Ectodermal cell (in vitro differentiated cells): ENCODE measurements at regions not wholly inside any gene's neighbourhood (a gene's known extent, or its start where the extent isn't known, plus 50 kb on each side); places are given as distances from the start of the nearest gene placed in this dataset.

Experiments
- H3K27ac ChIP-seq: 2 replicates; pipeline ENCODE4 v1.7.0; 2013; ENCODE audit warnings: mild to moderate bottlenecking, low read depth, low read length; ENCODE audit not compliant: insufficient read depth, poor library complexity, severe bottlenecking
- H3K27me3 ChIP-seq: 2 replicates; pipeline ENCODE4 v1.7.0; 2013; ENCODE audit warnings: mild to moderate bottlenecking, low read length; ENCODE audit not compliant: insufficient read depth, control insufficient read depth, poor library complexity, severe bottlenecking
- H3K36me3 ChIP-seq: one replicate; pipeline ENCODE4 v1.7.0; 2013; ENCODE audit warnings: low read length; ENCODE audit not compliant: control insufficient read depth, insufficient read depth
- H3K4me1 ChIP-seq: one replicate; pipeline ENCODE4 v1.7.0; 2013; ENCODE audit warnings: low read length; ENCODE audit not compliant: control insufficient read depth, insufficient read depth
- H3K4me3 ChIP-seq: 2 replicates; pipeline ENCODE4 v1.7.0; 2013; ENCODE audit warnings: low read depth, low read length, control low read depth; ENCODE audit not compliant: insufficient read depth
- H3K9me3 ChIP-seq: 2 replicates; pipeline ENCODE4 v1.7.0; 2013; ENCODE audit warnings: mild to moderate bottlenecking, low read length, moderate library complexity; ENCODE audit not compliant: control insufficient read depth
- WGBS, 2 experiments: methylation state at CpG; one replicate each; pipeline ENCODE4 v1.1.7; 2013; ENCODE audit warnings: missing lambda C conversion rate in 2 of 2; 5-methylcytosine and 5-hydroxymethylcytosine counted together

DNA sequence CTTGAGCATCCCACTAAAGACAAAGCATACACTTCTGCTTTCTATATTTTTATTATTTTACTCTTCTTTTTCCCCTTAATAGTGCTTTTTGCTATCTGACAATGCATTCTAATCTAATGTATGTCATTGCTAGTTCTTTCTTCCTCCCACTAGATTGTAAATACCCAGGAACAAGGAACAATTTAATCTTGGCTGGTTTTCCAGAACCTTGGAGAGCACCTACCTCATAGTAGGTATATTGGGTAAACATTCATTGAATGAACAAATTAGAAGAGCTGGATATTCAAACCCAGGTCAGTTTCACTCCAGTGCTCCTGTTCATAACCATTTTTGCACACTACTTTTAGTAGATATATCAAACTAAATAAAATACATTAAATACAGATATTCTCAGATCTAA lies 1617.6 kb upstream of the SLC10A2 start:
- Histone ChIP-seq H3K4me3 (no peak overlapping the region), H3K9me3 (no peaks in the 10 kb centered on the region), H3K36me3 (no peaks in the 10 kb centered on the region), H3K27ac (no peak overlapping the region), H3K27me3 (no peaks in the 10 kb centered on the region), H3K4me1 (no peaks in the 10 kb centered on the region)

DNA sequence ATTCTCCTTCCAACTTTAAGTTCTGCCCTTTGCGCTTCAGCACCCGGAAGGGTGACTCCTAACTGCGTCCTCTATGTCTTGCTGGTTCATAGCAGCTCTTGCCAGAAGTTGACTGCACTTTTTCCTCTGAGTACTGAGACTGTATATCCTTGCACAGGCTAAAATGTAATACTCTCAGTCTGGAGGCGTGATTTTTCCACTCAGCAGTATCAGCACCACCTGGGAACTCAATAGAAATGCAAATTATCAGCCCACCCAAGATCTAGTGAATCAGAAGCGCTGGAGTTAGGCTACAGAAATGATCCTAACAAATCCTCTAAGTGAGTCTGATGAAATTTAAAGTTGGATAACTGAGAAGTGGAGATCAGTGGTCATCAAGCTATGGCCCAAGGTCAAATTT lies 1611.9 kb upstream of the SLC10A2 start:
- no peaks in the 10 kb centered on the region for H3K27me3 ChIP-seq
- no peaks in the 10 kb centered on the region for H3K9me3 ChIP-seq
- H3K4me1 ChIP-seq, result no peaks in the 10 kb centered on the region
- H3K36me3 ChIP-seq, result no peaks in the 10 kb centered on the region
- WGBS, 2 experiments, result 92 to 96% methylated on average over 5 of the region's 5 CpGs
- H3K27ac ChIP-seq, result no peak overlapping the region
- no peak overlapping the region for H3K4me3 ChIP-seq

DNA sequence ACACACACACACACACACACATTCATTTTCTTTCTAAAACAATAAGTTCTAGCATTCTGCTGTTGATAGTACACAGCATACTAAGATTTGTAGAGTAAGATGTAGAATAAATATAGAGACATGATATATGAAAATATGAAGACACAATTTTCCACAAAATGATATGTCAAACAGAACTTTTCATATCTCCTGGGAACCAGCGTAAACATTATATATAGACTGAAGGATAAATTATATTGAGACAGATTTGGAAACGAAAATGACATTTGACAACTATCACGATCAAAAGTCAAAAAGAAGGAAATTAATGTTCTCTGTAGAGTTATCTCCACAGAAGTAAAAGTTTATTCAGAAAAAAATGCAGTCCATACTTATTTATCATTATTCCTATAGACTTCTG lies 1605.7 kb upstream of the SLC10A2 start:
- 93% methylated on average over 3 of the region's 3 CpGs; no CpG with 5 or more reads in 1 of the 2 experiments for WGBS, 2 experiments
- H3K27ac ChIP-seq, result no peak overlapping the region

DNA sequence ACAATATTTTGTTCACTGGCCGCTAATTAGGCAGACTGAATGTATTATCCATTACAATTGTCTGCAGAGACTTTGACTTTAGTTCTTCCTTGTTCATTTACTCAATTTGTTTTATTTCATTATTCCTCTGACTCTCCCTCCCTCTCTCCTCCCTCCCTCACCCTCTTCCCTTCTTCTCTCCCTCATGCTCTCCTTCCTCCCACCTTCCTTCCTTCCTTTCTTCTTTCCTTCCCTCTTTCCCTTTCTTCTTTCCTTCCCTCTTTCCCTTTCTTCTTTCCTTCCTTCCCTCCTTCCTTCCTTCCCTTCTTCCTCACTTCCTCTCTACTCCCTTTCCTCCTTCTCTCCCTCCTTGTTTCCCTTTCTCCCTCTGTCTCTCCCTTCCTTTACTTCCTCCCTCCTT lies 1591.0 kb upstream of the SLC10A2 start:
- H3K27me3 ChIP-seq, result no peaks in the 10 kb centered on the region
- H3K4me3 ChIP-seq, result no peak overlapping the region
- no peaks in the 10 kb centered on the region for H3K9me3 ChIP-seq
- H3K27ac ChIP-seq, result no peak overlapping the region
- no peaks in the 10 kb centered on the region for H3K4me1 ChIP-seq
- no peaks in the 10 kb centered on the region for H3K36me3 ChIP-seq
- 95% methylated on average over 1 of the region's 1 CpG for WGBS, 2 experiments

More for the DNA sequence above, 1605.7 kb upstream of the SLC10A2 start:
- no peaks in the 10 kb centered on the region for H3K27me3 ChIP-seq
- H3K9me3 ChIP-seq, result no peaks in the 10 kb centered on the region
- no peaks in the 10 kb centered on the region for H3K36me3 ChIP-seq
- no peaks in the 10 kb centered on the region for H3K4me1 ChIP-seq
- H3K4me3 ChIP-seq, result no peak overlapping the region

DNA sequence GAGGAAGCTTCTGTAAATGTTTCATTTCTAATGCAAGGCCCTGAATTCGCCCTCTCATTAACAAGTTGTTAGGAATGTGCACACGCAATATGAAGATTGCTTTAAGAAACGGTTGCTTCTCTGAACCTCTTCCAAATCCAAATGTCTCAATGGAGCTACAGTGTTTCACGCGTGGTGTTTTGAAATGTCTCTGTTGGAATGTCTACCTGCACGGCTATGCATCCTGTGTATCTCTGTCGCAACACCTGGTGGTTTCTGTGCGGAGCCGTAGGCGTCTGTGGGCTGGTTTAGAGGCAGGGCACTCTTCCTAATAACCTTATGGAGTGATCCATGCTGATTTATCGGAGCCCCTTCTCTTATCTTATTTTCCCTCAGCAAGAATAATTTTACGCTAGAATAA lies 1584.2 kb upstream of the SLC10A2 start:
- Histone ChIP-seq H3K9me3 (no peaks in the 10 kb centered on the region), H3K4me1 (no peaks in the 10 kb centered on the region), H3K36me3 (no peaks in the 10 kb centered on the region), H3K27ac (no peak overlapping the region), H3K27me3 (no peaks in the 10 kb centered on the region), H3K4me3 (no peak overlapping the region)
- WGBS, 2 experiments, result 95% methylated on average over 10 to 12 of the region's 12 CpGs

DNA sequence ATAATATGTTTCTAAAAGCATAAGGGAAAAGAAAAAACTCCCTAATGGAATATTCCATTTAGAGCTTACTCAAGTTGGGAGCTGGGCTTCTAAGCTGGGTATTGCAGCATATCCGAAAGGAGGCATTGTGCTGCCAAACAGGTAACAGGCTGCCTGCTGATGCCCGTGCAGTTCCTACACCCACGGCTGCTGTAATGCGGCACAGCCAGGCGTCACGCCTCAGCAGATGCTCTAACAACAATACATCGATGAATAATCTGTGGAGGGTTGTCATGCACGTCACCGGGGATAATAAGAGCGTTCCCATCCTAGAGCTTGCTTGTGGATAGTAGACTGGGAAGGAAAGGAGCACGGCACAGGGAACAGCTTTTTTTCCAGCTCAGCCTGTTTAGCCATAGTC lies 1582.1 kb upstream of the SLC10A2 start:
- Histone ChIP-seq H3K4me3 (no peak overlapping the region), H3K27me3 (no peaks in the 10 kb centered on the region), H3K36me3 (no peaks in the 10 kb centered on the region), H3K9me3 (no peaks in the 10 kb centered on the region), H3K4me1 (no peaks in the 10 kb centered on the region), H3K27ac (no peak overlapping the region)
- 93 to 95% methylated on average over 11 of the region's 11 CpGs for whole genome bisulfite sequencing, 2 experiments

DNA sequence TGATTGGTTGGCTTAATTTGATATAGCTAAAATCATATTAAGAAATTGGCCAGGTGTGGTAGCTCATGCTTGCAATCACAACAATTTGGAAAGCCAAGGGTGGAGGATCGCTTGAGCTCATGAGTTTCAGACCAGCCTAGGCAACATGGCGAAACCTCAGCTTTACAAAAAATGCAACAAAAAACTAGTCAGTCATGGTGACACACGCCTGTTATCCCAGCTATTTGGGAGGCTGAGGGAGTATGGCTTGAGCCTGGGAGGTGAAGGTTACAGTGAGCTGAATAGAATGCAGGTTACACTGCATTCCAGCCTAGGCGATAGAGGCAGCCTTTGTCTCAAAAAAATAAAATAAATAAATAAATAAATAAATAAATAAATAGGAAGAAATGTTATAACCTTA lies 1579.6 kb upstream of the SLC10A2 start:
- Histone ChIP-seq H3K9me3 (no peaks in the 10 kb centered on the region), H3K27me3 (no peaks in the 10 kb centered on the region), H3K27ac (no peak overlapping the region), H3K4me1 (no peaks in the 10 kb centered on the region), H3K4me3 (no peak overlapping the region), H3K36me3 (no peaks in the 10 kb centered on the region)
- WGBS, 2 experiments, result 89 to 96% methylated on average over 3 of the region's 4 CpGs

DNA sequence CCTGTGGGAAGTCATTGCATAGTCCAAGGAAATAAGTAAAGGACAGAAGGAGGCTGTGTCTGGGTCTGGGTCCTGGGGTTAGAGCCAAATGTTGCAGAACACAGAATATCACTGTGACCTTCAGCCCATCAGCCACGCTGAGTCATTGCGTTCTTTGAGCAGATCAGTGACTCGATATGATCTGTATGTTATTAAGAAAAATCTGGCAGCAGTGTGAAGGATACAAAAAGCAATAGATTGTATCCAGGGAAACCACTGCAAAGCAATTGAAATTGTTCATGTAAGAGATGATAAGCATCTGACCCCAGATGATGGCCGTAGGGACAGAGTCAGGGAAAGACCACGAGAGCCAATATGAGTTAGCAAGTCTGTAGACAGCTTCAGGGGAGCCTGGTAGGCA lies 1575.1 kb upstream of the SLC10A2 start:
- WGBS, 2 experiments, result 95 to 97% methylated on average over 5 of the region's 5 CpGs
- H3K27me3 ChIP-seq, result no peaks in the 10 kb centered on the region
- H3K4me3 ChIP-seq, result no peak overlapping the region
- H3K9me3 ChIP-seq, result no peaks in the 10 kb centered on the region
- no peaks in the 10 kb centered on the region for H3K36me3 ChIP-seq
- H3K27ac ChIP-seq, result no peak overlapping the region
- H3K4me1 ChIP-seq, result no peaks in the 10 kb centered on the region

DNA sequence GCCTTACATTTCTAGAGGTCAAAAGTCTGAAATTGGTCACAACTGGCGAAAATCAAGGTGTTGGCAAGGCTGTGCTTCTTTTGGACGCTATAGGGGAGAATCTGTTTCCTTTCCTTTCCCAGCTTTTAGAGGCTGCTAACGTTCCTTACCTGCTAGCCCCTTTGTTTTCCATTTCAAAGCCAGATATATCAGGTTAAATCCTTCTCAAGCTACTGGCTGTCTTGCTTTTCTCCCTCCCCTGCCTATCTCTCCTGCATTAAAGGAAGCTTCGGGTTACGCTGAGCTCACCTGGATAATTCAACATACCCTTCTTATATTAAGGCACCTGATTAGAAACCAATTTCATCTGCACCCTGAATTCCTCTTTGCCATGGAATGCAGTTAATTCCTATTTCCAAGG lies 1569.7 kb upstream of the SLC10A2 start:
- Histone ChIP-seq H3K9me3 (no peaks in the 10 kb centered on the region), H3K27me3 (no peaks in the 10 kb centered on the region), H3K4me3 (no peak overlapping the region), H3K4me1 (no peaks in the 10 kb centered on the region), H3K27ac (no peak overlapping the region), H3K36me3 (no peaks in the 10 kb centered on the region)
- 79 to 80% methylated on average over 5 of the region's 5 CpGs for whole genome bisulfite sequencing, 2 experiments

DNA sequence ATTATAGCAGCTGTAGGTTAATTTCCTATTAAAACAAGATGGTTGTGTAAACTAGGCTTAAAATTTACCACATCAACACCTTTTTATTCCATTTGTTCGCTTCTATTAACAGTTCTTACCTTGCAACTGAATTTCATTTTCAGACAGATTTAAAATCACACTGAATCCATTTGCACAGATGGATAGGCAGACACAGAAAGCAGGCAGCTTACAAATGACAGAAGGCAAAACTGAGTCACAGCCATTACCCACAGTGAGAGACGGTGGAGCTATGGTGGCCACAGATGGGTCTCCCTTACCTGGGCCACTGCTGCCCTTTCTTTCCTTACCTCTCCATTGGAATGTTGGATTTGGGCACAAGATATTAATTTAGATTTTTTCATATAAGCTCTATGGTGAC lies 1567.8 kb upstream of the SLC10A2 start:
- Histone ChIP-seq H3K9me3 (no peaks in the 10 kb centered on the region), H3K4me1 (no peaks in the 10 kb centered on the region), H3K27me3 (no peaks in the 10 kb centered on the region), H3K36me3 (no peaks in the 10 kb centered on the region), H3K4me3 (no peak overlapping the region), H3K27ac (no peak overlapping the region)
- 97 to 100% methylated on average over 2 of the region's 2 CpGs for WGBS, 2 experiments

DNA sequence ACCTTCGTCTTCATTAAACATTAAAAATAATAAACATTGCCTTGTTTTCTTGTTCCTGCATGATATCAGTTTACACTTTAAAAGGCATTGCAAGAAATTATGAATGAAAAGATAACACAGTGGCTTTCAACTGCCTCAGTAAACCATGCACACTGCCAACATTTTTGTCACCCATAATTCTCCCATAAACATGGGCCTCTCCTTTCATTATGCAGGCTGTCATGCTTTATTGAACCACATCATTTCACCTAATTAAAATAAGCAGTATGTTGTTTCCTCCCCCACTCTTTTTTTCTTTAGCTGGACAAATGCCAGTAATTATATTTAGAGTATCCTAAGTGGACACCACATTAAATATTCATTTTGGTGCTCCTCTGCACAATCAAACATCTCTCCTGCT lies 1566.5 kb upstream of the SLC10A2 start:
- no peaks in the 10 kb centered on the region for H3K9me3 ChIP-seq
- no peaks in the 10 kb centered on the region for H3K36me3 ChIP-seq
- no peaks in the 10 kb centered on the region for H3K4me1 ChIP-seq
- 95 to 100% methylated on average over 1 of the region's 1 CpG for WGBS, 2 experiments
- H3K27me3 ChIP-seq, result no peaks in the 10 kb centered on the region
- H3K27ac ChIP-seq, result no peak overlapping the region
- H3K4me3 ChIP-seq, result no peak overlapping the region
